Activated naive CD8-positive, alpha-beta T cell treated with anti-CD3 and anti-CD28 coated beads, Interleukin-2, amount 50 U/mL, for 24 hours (primary cell): ENCODE measurements at regions not wholly inside any gene's neighbourhood (a gene's known extent, or its start where the extent isn't known, plus 50 kb on each side); places are given as distances from the start of the nearest gene placed in this dataset.
"Not testable (repeated sequence)": the region's sequence is repeated elsewhere in the genome, so short reads cannot be mapped to it uniquely, and the experiment has no call there.

ENCODE experiments used
- ATAC-seq: fragments of 150-1000 bp; cut with Tn5 transposase; one replicate; pipeline ENCODE4 v1.10.0; 2021
- DNase-seq: peaks from one replicate; pipeline ENCODE4 v3.0.0; 2021
- H3K27ac Mint-ChIP-seq: one replicate; pipeline ENCODE4 v1.8.0; 2021; ENCODE audit warnings: mild to moderate bottlenecking, mixed read lengths
- H3K27me3 Mint-ChIP-seq: one replicate; pipeline ENCODE4 v1.8.0; 2021; ENCODE audit warnings: mixed read lengths
- H3K36me3 Mint-ChIP-seq: one replicate; pipeline ENCODE4 v1.8.0; 2021; ENCODE audit warnings: low read depth, mixed read lengths
- H3K4me1 Mint-ChIP-seq: one replicate; pipeline ENCODE4 v1.8.0; 2021; ENCODE audit warnings: mixed read lengths
- H3K4me3 Mint-ChIP-seq: one replicate; pipeline ENCODE4 v1.8.0; 2021; ENCODE audit warnings: mild to moderate bottlenecking, moderate library complexity, mixed read lengths
- H3K9me3 Mint-ChIP-seq: one replicate; pipeline ENCODE4 v1.8.0; 2021; ENCODE audit warnings: mixed read lengths

DNA sequence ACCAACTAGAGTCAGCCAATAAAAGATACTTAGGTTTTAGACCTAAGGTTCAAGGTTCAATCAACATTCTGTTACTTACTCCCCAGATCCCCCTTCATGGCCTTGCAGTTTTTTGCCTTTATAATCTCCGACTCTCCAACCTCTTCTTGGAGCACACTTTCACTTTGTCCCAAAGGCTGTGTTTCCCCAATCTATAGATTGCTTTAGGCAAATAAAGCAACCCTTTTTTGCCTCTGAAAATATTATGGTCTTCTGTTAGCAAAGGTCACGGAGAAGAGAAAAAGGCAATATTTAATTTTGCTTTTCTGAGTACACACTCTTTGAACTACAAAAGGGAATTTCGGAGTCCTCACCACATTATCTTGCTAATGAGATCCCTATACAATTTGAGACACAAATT lies 268.1 kb downstream of the PLOD2 start:
- Mint-ChIP-seq H3K27ac (no peak overlapping the region), H3K27me3 (no peaks in the 10 kb centered on the region)

DNA sequence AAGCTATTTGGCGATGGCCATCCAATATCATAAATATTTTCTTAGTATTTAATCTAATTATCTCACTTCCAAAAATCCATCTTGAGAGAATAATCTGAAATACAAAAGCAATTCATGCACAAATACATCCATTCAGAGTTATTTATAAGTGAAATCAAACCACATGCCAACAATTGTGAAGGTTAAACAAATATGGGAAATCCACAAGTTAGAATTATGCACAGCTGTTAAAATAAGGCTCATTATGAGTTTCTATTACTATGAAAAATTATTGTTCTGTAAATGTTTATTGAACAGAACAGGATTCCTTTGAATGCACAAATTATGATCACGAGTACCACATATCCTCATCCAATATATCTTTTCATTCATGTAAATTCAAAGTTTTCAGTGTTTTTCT lies 267.7 kb downstream of the PLOD2 start:
- peaks cover 4% of the 10 kb centered on the region for H3K9me3 Mint-ChIP-seq
- H3K27ac Mint-ChIP-seq = no peak overlapping the region
- no peaks in the 10 kb centered on the region for H3K4me1 Mint-ChIP-seq
- H3K27me3 Mint-ChIP-seq = no peaks in the 10 kb centered on the region
- no peak overlapping the region for H3K4me3 Mint-ChIP-seq
- DNase-seq (no peak), ATAC-seq (no peak)
- H3K36me3 Mint-ChIP-seq = no peaks in the 10 kb centered on the region

More for the DNA sequence above, 268.1 kb downstream of the PLOD2 start:
- DNase-seq (no peak), ATAC-seq (no peak)
- Mint-ChIP-seq H3K4me1 (no peaks in the 10 kb centered on the region), H3K9me3 (peaks cover 4% of the 10 kb centered on the region), H3K4me3 (no peak overlapping the region), H3K36me3 (no peaks in the 10 kb centered on the region)

GRCh38 chr3:145898487-145898886 lies 262.5 kb downstream of the PLOD2 start:
- H3K27me3 Mint-ChIP-seq = no peaks in the 10 kb centered on the region
- no peaks in the 10 kb centered on the region for H3K36me3 Mint-ChIP-seq
- H3K4me1 Mint-ChIP-seq = no peaks in the 10 kb centered on the region
- no peak overlapping the region for H3K4me3 Mint-ChIP-seq
- H3K9me3 Mint-ChIP-seq = no peaks in the 10 kb centered on the region
- H3K27ac Mint-ChIP-seq = no peak overlapping the region
- no peak for ATAC-seq
- no peak for DNase-seq

GRCh38 chr3:145899241-145899640 lies 261.7 kb downstream of the PLOD2 start:
- Mint-ChIP-seq H3K4me3 (no peak overlapping the region), H3K4me1 (no peaks in the 10 kb centered on the region), H3K36me3 (no peaks in the 10 kb centered on the region), H3K27ac (no peak overlapping the region), H3K9me3 (no peaks in the 10 kb centered on the region), H3K27me3 (no peaks in the 10 kb centered on the region)
- ATAC-seq (no peak), DNase-seq (no peak)

GRCh38 chr3:145900056-145900829 lies 260.7 kb downstream of the PLOD2 start:
- Mint-ChIP-seq H3K36me3 (no peaks in the 10 kb centered on the region), H3K27ac (no peak overlapping the region), H3K9me3 (no peaks in the 10 kb centered on the region), H3K4me1 (no peaks in the 10 kb centered on the region), H3K4me3 (no peak overlapping the region), H3K27me3 (no peaks in the 10 kb centered on the region)
- DNase-seq (no peak), ATAC-seq (no peak)

GRCh38 chr3:145902166-145902565 lies 258.8 kb downstream of the PLOD2 start:
- no peaks in the 10 kb centered on the region for H3K9me3 Mint-ChIP-seq
- no peak for ATAC-seq
- no peak overlapping the region for H3K27ac Mint-ChIP-seq
- no peaks in the 10 kb centered on the region for H3K36me3 Mint-ChIP-seq
- no peak for DNase-seq
- H3K27me3 Mint-ChIP-seq = no peaks in the 10 kb centered on the region
- no peak overlapping the region for H3K4me3 Mint-ChIP-seq
- no peaks in the 10 kb centered on the region for H3K4me1 Mint-ChIP-seq

DNA sequence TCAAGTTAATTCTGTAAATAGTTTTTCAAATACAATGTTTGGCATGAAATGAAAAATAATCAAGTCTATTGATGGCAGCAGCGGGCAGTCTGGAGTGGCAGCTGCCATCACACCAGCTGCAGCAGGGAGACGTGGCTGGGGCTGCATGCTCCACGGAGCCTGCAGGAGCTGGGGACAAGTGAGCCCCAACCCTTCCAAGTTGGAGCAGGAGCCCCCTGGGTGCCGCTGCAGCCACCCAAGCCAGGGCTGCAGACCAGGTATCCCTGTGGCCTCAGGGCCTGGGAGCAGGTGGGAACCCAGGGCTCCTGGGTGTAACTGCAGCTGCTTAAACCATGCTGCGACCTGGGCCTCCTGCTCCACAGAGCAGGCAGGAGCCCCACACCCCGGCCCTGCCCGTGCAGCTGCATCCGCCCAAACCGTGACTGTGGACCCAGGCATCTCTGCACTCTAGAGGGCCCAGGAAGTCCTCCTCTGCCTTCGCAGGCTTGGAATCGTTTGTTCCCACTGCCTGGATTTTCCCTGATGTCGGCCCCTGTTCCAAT lies 257.4 kb downstream of the PLOD2 start:
- no peaks in the 10 kb centered on the region for H3K27me3 Mint-ChIP-seq
- no peak overlapping the region for H3K4me3 Mint-ChIP-seq
- H3K36me3 Mint-ChIP-seq = no peaks in the 10 kb centered on the region
- DNase-seq (no peak), ATAC-seq (no peak)
- no peaks in the 10 kb centered on the region for H3K9me3 Mint-ChIP-seq
- no peak overlapping the region for H3K27ac Mint-ChIP-seq
- H3K4me1 Mint-ChIP-seq = no peaks in the 10 kb centered on the region

- DNase-seq (no peak), ATAC-seq (no peak)
- Mint-ChIP-seq H3K4me3 (no peak overlapping the region), H3K27me3 (no peaks in the 10 kb centered on the region), H3K27ac (no peak overlapping the region), H3K9me3 (no peaks in the 10 kb centered on the region), H3K4me1 (no peaks in the 10 kb centered on the region), H3K36me3 (no peaks in the 10 kb centered on the region)
Observed at GRCh38 chr3:145904138-145904537, 256.8 kb downstream of the PLOD2 start.

- Mint-ChIP-seq H3K27me3 (no peaks in the 10 kb centered on the region), H3K36me3 (no peaks in the 10 kb centered on the region), H3K9me3 (no peaks in the 10 kb centered on the region), H3K4me3 (no peak overlapping the region), H3K4me1 (no peaks in the 10 kb centered on the region), H3K27ac (no peak overlapping the region)
- DNase-seq = no peak
- ATAC-seq = no peak
Observed at GRCh38 chr3:145906301-145906700, 254.7 kb downstream of the PLOD2 start.

GRCh38 chr3:145906755-145907154 lies 254.2 kb downstream of the PLOD2 start:
- ATAC-seq (no peak), DNase-seq (no peak)
- H3K4me1 Mint-ChIP-seq = no peaks in the 10 kb centered on the region
- H3K4me3 Mint-ChIP-seq = no peak overlapping the region
- H3K27ac Mint-ChIP-seq = no peak overlapping the region
- no peaks in the 10 kb centered on the region for H3K36me3 Mint-ChIP-seq
- H3K27me3 Mint-ChIP-seq = no peaks in the 10 kb centered on the region
- no peaks in the 10 kb centered on the region for H3K9me3 Mint-ChIP-seq

DNA sequence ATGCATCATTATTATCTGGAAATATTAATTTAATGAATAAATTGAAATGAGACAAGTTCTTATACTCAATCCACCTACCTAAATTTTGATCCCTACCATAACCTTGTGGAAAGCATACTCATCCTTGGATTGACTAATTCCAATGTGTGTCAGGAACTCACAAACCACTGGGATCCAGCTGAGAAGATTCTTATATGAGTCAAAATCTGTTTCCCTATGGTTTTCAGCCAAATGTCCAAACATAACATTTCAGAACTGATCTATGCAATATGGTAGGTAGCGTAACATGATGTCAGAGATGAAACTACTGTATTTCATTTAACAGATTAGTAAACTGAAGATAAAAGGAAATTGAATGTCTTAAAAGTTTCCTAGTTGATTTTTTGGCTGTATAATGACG lies 250.0 kb downstream of the PLOD2 start:
- Mint-ChIP-seq H3K4me3 (no peak overlapping the region), H3K27ac (no peak overlapping the region), H3K36me3 (no peaks in the 10 kb centered on the region), H3K4me1 (no peaks in the 10 kb centered on the region), H3K9me3 (no peaks in the 10 kb centered on the region), H3K27me3 (no peaks in the 10 kb centered on the region)
- no peak for DNase-seq
- no peak for ATAC-seq

- no peaks in the 10 kb centered on the region for H3K27me3 Mint-ChIP-seq
- DNase-seq (no peak), ATAC-seq (no peak)
- H3K4me1 Mint-ChIP-seq = no peaks in the 10 kb centered on the region
- no peaks in the 10 kb centered on the region for H3K36me3 Mint-ChIP-seq
- no peaks in the 10 kb centered on the region for H3K9me3 Mint-ChIP-seq
- no peak overlapping the region for H3K27ac Mint-ChIP-seq
- no peak overlapping the region for H3K4me3 Mint-ChIP-seq
Observed at GRCh38 chr3:145915787-145916186, 245.2 kb downstream of the PLOD2 start.

GRCh38 chr3:145927736-145928135 lies 233.2 kb downstream of the PLOD2 start:
- not testable (repeated sequence) for ATAC-seq, H3K27me3 Mint-ChIP-seq, DNase-seq, H3K4me3 Mint-ChIP-seq, H3K36me3 Mint-ChIP-seq, H3K9me3 Mint-ChIP-seq, H3K4me1 Mint-ChIP-seq, H3K27ac Mint-ChIP-seq

GRCh38 chr3:145936971-145937370 lies 224.0 kb downstream of the PLOD2 start:
- H3K4me1 Mint-ChIP-seq = no peaks in the 10 kb centered on the region
- H3K9me3 Mint-ChIP-seq = peaks cover 5% of the 10 kb centered on the region
- DNase-seq = no peak
- ATAC-seq = no peak
- no peak overlapping the region for H3K27ac Mint-ChIP-seq
- no peak overlapping the region for H3K4me3 Mint-ChIP-seq
- no peaks in the 10 kb centered on the region for H3K27me3 Mint-ChIP-seq
- no peaks in the 10 kb centered on the region for H3K36me3 Mint-ChIP-seq

DNA sequence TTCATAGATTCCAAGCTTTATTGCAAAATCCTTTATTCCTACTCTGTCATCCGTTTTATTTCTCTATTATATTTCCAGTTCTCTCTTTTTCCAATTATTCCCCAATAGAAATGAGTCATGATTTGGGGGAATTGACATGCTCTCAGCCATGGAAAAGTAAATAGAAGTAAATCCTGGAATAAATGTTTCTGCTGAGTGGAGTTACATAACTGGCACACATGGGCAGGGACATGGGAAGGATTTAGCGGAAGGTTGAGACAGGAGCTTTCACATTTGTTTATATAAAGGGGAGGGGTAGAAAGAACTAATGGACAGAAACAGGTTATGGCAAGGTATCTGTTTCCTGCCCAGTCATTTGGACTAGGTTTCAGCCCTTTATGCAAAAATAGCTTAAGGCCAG lies 221.6 kb downstream of the PLOD2 start:
- DNase-seq (no peak), ATAC-seq (no peak)

DNA sequence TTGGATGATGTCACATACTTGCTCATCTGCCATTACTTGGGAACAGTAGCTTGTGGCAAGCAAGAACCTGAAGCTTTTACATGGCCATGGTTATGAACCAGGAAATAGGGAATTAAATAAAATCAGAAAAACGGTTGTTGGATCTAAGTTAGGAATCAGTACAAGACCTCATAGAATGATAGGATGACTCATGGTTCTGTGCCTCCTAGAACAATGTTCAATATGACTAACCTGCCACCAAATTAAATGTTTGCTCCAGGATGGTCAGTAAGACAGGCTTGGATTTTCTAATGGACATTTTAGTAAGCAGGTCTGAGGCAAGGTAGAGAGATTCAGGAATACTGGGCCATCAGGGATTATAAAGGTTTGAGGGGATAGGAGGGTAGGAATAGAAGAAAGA lies 218.9 kb downstream of the PLOD2 start:
- DNase-seq = no peak
- Mint-ChIP-seq H3K4me1 (no peaks in the 10 kb centered on the region), H3K9me3 (no peaks in the 10 kb centered on the region), H3K4me3 (no peak overlapping the region), H3K27ac (no peak overlapping the region), H3K36me3 (no peaks in the 10 kb centered on the region), H3K27me3 (no peaks in the 10 kb centered on the region)
- ATAC-seq = no peak

More for the DNA sequence above, 221.6 kb downstream of the PLOD2 start:
- Mint-ChIP-seq H3K27me3 (no peaks in the 10 kb centered on the region), H3K4me1 (no peaks in the 10 kb centered on the region), H3K36me3 (no peaks in the 10 kb centered on the region), H3K4me3 (no peak overlapping the region), H3K9me3 (peaks cover 5% of the 10 kb centered on the region), H3K27ac (no peak overlapping the region)
